ENCODE measurements at regions not wholly inside any gene's neighbourhood (a gene's known extent, or its start where the extent isn't known, plus 50 kb on each side); places are given as distances from the start of the nearest gene placed in this dataset.
"Not testable (repeated sequence)": the region's sequence is repeated elsewhere in the genome, so short reads cannot be mapped to it uniquely, and the experiment has no call there.

GRCh38 chr10:125554753-125555152 lies 128.2 kb downstream of the TEX36 start:
- DNase-seq (ENCODE audit: low read depth, low spot score): no peak

DNA sequence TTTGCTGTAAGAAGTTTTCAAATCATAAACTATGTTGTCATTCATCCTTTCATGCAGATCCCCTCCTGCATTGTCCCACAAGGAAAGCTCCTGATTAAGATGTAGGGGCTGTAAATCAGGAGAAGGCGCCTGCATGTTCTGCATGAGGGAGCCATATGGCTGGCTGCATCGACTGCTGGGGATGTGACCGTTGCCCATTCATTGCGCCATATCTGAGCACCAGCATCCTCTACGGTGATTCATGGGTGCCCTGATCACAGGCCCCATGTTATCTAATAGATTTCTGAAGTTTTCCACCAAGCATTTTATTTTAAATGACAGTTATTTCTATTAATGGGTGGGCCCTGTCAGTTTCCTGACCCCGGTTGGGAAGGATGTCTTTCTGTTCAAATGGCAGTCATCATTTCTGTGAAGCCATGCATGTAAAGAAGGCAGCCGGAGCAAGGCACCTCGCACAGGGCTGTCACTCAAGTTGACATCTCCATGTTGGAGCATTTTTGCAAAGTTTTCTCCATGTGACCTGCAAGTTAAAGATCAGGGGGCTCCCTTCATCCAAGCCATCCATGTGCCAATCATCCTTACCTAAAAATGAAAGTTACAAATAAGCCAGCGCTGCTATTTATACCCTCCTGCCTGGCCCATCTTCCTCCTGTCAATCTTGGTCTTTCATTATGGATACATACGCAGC lies 128.8 kb downstream of the TEX36 start:
- DNase-seq (ENCODE audit: low read depth, low spot score): no peak

DNA sequence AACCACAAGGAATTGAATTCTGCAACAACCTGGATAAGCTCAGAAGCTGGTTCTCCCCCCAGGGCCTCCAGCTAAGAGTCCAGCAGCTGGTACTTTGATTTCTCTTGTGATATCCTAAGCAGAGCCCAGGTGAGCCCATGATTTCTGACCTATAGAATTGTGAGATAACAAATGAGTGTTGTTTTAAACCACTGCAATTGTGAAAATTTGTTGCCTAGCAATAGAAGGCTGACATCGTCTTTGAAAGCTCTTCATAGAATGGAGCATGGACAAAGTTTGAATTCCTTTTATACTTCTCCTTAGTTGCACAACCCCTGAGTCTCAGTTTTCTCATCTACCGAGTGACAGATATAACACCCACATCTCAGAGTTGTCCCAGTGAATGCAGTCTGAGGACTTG lies 129.9 kb downstream of the TEX36 start:
- no peak for DNase-seq (ENCODE audit: low read depth, low spot score)

DNA sequence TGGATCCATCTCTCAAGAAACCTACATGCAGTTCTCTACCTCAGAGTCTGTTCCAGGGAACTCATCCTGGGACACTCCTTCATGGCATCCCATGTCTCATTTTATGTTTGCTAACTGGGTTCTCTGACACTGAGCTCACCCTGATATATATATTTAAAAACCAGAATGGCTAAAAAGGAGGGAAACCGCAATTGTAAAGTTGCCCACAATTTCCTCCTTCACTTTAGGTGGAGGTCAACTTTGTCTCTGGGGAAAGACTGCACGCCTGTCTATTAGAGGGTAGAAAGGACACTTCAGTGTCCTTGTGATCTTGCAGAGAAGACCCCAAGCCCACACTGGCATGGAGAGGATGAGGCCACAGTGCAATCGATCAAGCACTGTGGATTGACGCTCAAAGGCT lies 131.7 kb downstream of the TEX36 start:
- DNase-seq (ENCODE audit: low read depth, low spot score): no peak

DNA sequence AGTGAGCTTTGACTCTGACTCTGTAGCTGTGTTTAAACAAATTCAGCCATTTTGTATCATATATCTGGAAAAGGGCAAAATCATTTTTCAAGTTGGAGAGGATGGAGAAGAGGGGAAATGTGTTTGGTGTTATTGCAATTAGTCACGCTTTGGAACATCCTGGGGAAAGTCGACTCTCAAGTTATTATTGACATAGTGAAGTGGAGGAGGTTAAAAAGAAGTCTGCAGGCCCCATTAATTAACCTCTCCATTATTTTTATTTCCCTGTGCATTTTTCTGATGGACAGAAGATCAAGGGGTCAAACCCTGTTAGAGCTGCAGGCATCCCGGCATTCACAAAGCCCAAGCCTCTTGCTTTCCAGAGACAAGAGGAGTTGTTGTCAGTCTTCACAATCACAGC lies 132.6 kb downstream of the TEX36 start:
- no peak for DNase-seq (ENCODE audit: low read depth, low spot score)

GRCh38 chr10:125549653-125550052 lies 133.3 kb downstream of the TEX36 start:
- DNase-seq (ENCODE audit: low read depth, low spot score): no peak

DNA sequence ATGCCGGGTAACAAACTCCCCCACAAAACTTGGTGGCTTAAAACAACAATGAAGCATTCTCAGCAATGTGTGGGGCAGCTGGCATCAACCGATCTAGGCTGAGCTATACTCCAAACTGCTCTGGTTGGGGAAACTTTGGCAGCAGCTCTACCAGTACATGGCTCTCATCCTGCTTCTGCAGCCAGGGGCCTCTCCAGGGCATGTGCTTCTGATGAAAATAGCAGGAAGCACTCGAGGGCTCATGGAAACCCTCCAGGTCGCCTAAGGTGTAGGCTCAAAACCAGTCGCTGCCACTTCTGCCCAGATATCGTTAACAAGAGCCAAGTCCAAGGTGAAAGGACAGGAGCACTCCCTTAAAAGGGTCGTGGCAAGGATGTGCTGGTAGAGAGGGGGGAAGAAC lies 134.1 kb downstream of the TEX36 start:
- no peak for DNase-seq (ENCODE audit: low read depth, low spot score)

- no peak for DNase-seq (ENCODE audit: low read depth, low spot score)
These were observed 134.6 kb downstream of the TEX36 start for GRCh38 chr10:125548356-125548755.

DNA sequence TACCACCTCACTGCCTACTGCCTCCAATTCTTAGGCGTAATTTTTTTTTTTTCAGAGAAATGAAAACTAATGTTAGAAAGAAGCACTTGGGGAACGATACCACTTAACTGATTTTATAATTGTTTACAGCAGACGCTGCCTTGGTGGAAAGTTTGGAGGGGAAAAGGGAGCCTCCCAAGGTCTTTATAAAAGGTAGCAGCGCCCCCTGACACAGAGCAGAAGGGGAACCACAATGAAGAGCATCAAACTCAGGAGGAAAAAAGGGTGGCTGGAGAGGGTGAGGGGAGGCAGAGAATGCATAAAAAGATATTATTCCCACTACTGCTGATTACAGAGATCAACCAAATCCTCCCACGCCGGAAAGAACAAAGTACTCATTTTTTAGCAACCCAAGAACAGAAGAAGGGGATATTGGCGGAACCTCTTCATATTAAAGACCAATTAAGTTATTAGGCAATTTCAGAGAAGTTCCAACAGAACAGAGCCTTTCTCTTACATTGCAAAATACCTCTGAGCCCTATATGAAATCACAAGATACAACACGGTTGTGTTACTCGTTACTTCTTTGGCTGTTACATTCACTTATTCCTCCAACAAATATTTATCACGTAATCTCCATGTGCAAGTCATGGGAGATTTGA lies 135.8 kb downstream of the TEX36 start:
- DNase-seq (ENCODE audit: low read depth, low spot score): no peak

- no peak for DNase-seq (ENCODE audit: low read depth, low spot score)
These were observed 139.2 kb downstream of the TEX36 start for GRCh38 chr10:125543796-125544195.

DNA sequence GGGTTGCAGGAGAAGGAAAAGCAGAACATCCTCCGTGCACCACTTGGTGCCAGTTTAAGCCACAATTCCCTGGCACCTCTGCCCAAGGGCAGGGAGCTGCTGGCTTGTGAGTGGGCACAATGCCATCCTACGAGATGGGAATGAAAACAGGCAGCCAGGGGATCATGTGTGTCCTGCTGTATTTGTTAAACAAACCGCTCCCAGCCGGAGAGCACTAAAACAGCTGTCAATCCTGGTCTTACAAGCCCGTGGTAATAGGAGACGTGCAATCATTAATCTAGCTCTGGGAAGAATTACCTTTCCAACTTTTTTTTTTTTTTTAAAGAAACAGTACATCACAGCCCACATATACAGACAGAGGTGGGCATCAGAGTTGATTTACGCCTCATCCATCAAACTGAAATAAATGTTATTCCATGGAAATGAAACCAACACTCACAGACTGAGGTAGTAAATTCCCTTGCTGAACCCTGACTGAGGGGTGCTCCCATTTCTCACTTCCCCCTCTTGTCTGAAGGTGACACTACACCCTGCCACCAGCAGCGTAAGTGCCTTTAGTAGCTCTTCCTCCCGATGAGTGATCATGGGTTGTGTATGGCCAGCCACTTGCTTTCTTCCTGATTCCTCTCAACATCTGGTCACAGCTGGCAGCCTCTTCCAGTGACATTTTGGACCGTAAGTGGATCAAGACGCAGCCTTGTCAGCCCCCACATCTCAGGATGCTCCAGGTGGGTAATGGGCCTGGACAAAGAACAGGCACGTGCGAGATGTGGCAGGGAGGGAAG lies 143.8 kb downstream of the TEX36 start:
- DNase-seq (ENCODE audit: low read depth, low spot score): peak; percentile 15

DNA sequence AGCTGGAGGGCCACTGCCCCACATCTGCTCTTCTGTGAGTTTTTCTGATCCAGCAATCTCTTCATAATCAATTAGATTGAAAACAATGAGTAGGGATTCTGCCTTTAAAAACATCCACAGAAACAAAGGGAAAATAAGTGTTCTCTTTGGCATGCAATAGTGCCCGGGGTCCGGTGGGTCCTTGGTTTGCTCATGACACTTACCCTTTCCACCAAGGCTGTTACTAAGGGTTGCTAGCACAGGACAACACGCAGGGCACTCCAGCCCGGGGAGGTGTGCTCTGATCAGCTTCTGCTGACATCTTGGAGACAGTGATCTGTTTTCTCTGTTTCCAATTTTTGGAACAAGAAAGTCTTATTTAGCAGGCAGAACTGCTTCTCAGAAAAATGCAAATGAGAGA lies 146.7 kb downstream of the TEX36 start:
- DNase-seq (ENCODE audit: low read depth, low spot score): no peak

- no peak for DNase-seq (ENCODE audit: low read depth, low spot score)
These were observed 147.4 kb downstream of the TEX36 start for GRCh38 chr10:125535559-125535958.

GRCh38 chr10:125534515-125534914 lies 148.4 kb downstream of the TEX36 start:
- no peak for DNase-seq (ENCODE audit: low read depth, low spot score)

DNA sequence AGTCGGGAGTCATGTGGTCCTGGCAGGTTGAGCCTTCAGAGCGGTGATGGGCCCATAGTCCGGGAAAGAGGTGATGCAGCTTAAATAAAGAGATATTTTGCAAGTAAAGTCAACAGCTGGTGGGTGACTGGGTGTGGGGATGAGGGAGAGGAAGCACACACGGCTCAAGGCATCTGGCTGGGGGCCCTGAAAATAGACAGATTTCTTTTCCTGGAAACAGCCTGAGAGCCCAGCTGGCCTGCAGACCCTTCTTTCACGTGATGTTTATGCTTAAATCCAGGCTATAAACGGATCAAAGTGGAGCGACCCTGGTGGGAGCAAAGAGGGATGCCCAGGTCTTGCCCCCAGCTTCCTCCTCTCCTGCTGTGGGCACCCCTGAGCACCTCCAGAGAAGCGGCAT lies 149.1 kb downstream of the TEX36 start:
- DNase-seq (ENCODE audit: low read depth, low spot score): no peak

DNA sequence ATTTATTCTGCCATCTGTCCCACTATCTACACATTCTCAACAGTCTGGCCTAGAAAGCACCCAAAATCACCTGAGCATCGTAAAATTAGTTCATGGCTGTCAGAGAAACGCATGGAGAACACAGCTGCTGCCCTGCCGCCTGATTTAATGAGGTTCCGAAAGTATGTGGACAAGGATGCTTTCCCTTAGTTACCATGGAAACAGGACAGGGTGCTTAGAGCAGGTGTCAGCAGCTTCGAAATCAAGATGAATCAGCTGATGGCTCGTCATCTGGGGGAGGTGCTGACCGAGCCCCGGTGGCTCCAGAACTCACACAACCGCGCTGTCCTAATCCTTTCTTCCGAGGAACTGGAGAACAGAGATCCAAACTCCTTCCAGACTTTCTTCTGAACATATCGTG lies 151.5 kb downstream of the TEX36 start:
- DNase-seq (ENCODE audit: low read depth, low spot score): peak; percentile 12

GRCh38 chr10:125523347-125523746 lies 159.6 kb downstream of the TEX36 start:
- no peak for DNase-seq (ENCODE audit: low read depth, low spot score)

DNA sequence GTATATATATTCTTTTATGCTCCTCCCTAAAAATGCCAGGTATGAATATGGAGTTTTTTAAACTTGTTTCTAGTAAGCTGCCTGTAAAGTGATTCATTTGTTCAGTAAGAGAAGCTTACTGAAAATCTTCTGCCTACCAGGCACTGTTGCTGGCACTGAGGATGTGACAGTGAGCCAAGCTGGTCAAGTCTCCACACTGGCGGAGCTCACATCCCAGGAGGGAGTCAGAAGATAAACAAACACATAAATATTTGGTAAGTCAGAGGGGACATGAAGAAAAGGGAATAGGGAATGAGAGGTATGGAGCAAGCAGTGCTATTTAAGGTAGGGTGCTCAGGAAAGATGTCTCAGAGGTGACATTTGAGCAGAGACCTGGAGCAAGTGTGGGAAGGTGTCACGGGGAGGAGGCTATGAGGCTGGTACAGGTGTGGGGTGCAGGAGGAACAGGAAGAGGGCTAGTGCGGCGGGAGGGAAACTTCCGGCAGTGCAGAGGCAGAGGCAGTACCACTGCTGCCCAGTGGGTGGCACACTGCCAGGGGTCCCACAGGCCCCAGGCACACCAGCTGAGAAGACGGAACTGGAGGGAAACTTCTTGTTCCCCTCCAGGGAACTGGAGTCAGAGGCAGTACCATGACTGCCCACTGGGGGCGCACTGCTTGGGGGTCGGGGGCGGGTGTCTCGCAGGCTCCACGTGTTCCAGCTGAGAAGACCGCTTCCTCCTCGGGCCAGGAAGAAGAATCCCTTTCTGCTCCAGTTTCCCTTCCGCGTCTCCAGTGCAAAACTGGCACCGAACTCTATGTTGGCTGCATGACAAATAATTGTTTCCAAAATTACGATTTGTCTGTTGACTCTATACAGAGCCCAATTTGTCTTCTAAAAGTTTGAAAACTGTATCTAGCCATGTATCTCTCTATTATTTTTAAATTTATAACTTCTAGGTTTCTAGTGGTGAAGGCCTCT lies 161.0 kb downstream of the TEX36 start:
- no peak for DNase-seq (ENCODE audit: low read depth, low spot score)

- DNase-seq (ENCODE audit: low read depth, low spot score): no peak
These were observed 162.0 kb downstream of the TEX36 start for GRCh38 chr10:125520968-125521367.

DNA sequence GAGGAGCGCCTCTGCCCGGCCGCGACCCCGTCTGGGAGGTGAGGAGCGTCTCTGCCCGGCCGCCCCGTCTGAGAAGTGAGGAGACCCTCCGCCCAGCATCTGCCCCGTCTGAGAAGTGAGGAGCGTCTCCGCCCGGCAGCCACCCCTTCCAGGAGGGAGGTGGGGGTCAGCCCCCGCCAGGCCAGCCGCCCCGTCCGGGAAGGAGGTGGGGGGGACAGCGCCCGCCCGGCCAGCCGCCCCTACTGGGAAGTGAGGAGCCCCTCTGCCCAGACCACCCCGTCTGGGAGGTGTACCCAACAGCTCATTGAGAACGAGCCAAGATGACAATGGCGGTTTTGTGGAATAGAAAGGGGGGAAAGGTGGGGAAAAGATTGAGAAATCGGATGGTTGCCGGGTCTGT lies 164.6 kb downstream of the TEX36 start:
- DNase-seq (ENCODE audit: low read depth, low spot score): not testable (repeated sequence)

- no peak for DNase-seq (ENCODE audit: low read depth, low spot score)
These were observed 167.4 kb downstream of the TEX36 start for GRCh38 chr10:125515571-125515970.

Measured in astrocyte of the hippocampus (primary cell).